Keratinocyte (primary cell): ENCODE measurements at regions not wholly inside any gene's neighbourhood (a gene's known extent, or its start where the extent isn't known, plus 50 kb on each side); places are given as distances from the start of the nearest gene placed in this dataset.

Source experiments
- DNase-seq: peaks from one replicate; pipeline ENCODE4 v3.0.0-alpha.2; 2011; ENCODE audit warnings: low read depth, missing footprints, low spot score
- FAIRE-seq: peaks from 2 replicates; lab custom pipeline; 2011; peaks lifted over from hg19 to GRCh38; lab: Jason Lieb, UNC
- H2AFZ ChIP-seq: 2 replicates; pipeline ENCODE4 v1.6.0; 2012; ENCODE audit warnings: low read length, control low read depth, inconsistent platforms; ENCODE audit not compliant: control insufficient read depth
- H3K27ac ChIP-seq: 2 replicates; pipeline ENCODE4 v1.5.1; 2011; ENCODE audit warnings: low read length; ENCODE audit not compliant: control insufficient read depth, insufficient read depth
- H3K27me3 ChIP-seq: 3 replicates; pipeline ENCODE4 v1.6.0; 2011; ENCODE audit warnings: low read length; ENCODE audit not compliant: control insufficient read depth, insufficient read depth; ENCODE audit errors: extremely low read depth
- H3K36me3 ChIP-seq, 2 experiments: 2 replicates in 1 of 2; 3 replicates in 1 of 2; pipeline ENCODE4 v1.5.1; 2011; ENCODE audit warnings: low read length in 2 of 2, mild to moderate bottlenecking in 1 of 2; ENCODE audit not compliant: control insufficient read depth in 2 of 2, insufficient read depth in 2 of 2; ENCODE audit errors: extremely low read depth in 1 of 2
- H3K4me1 ChIP-seq: 3 replicates; pipeline ENCODE4 v1.5.1; 2011; ENCODE audit warnings: low read length; ENCODE audit not compliant: control insufficient read depth, insufficient read depth; ENCODE audit errors: extremely low read depth
- H3K4me2 ChIP-seq: 3 replicates; pipeline ENCODE4 v1.6.0; 2011; ENCODE audit warnings: low read depth, low read length; ENCODE audit not compliant: control insufficient read depth, insufficient read depth; ENCODE audit errors: extremely low read depth
- H3K4me3 ChIP-seq, 3 experiments: fragments of 200-600 bp in 1 of 3; sonication (generic) in 1 of 3; 2 replicates in 2 of 3; 3 replicates in 1 of 3; pipeline ENCODE4 v1.5.1; 2011 to 2016; ENCODE audit warnings: low read length in 3 of 3, mild to moderate bottlenecking in 3 of 3, control low read depth in 2 of 3, inconsistent platforms in 1 of 3, low read depth in 1 of 3, mixed read lengths in 1 of 3, mixed run types in 1 of 3, moderate library complexity in 1 of 3; ENCODE audit not compliant: control insufficient read depth in 2 of 3, insufficient read depth in 2 of 3; ENCODE audit errors: extremely low read depth in 1 of 3
- H3K79me2 ChIP-seq: 2 replicates; pipeline ENCODE4 v1.6.0; 2012; ENCODE audit warnings: low read length; ENCODE audit not compliant: control insufficient read depth, insufficient read depth
- H3K9ac ChIP-seq: 3 replicates; pipeline ENCODE4 v1.6.0; 2011; ENCODE audit warnings: low read length; ENCODE audit not compliant: control insufficient read depth, insufficient read depth; ENCODE audit errors: extremely low read depth
- H3K9me1 ChIP-seq: 3 replicates; pipeline ENCODE4 v1.6.0; 2011; ENCODE audit warnings: low read length; ENCODE audit not compliant: control insufficient read depth, insufficient read depth; ENCODE audit errors: extremely low read depth
- H3K9me3 ChIP-seq: 2 replicates; pipeline ENCODE4 v1.5.1; 2012; ENCODE audit warnings: low read depth, low read length; ENCODE audit not compliant: control insufficient read depth
- H4K20me1 ChIP-seq: 3 replicates; pipeline ENCODE4 v1.6.0; 2011; ENCODE audit warnings: low read length; ENCODE audit not compliant: control insufficient read depth, insufficient read depth; ENCODE audit errors: extremely low read depth
- EZH2 ChIP-seq: IDR thresholded peaks from one replicate; pipeline ENCODE4 v1.6.1; 2012; ENCODE audit warnings: inconsistent platforms, mild to moderate bottlenecking, low read length, moderate library complexity
- dilution Hi-C: fragments of 300-500 bp; cut with MboI; formaldehyde crosslinking; loops from one replicate; pipeline ENCODE4 v1.7.0; 2020; ENCODE audit warnings: low sequenced_read_pairs; ENCODE audit not compliant: extremely low pct_ligation_motif_present
- TF ChIP-seq, protein P1 (sequence below), 3 experiments: IDR thresholded peaks in 1 of 3; conservative IDR thresholded peaks in 1 of 3; optimal IDR thresholded peaks in 1 of 3; 2 replicates in 2 of 3; 3 replicates in 1 of 3; pipeline versions ENCODE3 to v1.5.1; 2011; ENCODE audit warnings: low read length in 3 of 3, mild to moderate bottlenecking in 3 of 3, moderate library complexity in 2 of 3, control low read depth in 1 of 3, inconsistent platforms in 1 of 3; ENCODE audit not compliant: insufficient read depth in 2 of 3; ENCODE audit errors: extremely low read depth in 1 of 3

DNA sequence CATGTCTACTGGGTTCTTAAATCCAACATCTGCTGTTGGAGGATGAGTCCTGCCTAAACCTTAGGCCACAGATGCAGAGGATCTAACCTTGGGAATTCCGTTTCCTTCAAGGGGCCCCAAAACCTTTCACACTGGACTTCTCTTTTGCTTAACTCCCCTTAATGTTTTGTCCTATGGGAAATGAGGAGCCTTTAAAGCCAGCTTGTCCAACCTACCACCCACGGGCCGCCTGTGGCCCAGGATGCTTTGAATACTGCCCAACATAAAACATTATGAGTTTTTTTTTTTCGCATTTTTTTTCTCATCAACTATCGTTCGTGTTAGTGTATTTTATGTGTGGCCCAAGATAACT, 157.2 kb upstream of the SLC1A4 start:
- peaks cover 24% of the 10 kb centered on the region for H3K4me1 ChIP-seq
- H3K9ac ChIP-seq = no peak overlapping the region

DNA sequence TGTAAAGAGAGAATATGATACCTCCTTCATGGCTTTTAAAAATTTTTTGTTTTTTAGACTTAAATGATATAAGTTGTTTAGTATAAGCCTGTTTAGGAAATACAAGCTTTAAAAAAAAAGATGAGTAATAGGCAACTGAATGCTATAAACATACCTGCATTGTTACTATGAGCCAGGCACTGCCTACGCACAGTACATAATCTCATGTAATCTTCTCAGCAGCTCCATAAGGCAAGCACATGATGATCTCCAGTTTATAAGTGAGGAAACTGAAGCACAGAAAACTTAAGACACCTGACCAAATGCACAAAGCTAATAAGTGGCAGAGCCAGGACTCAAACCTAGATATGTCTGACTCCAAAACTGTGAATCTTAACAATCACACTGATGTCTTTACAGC, 156.3 kb upstream of the SLC1A4 start:
- H4K20me1 ChIP-seq = no peaks in the 10 kb centered on the region
- H3K4me2 ChIP-seq = no peak overlapping the region
- H2AFZ ChIP-seq = no peak overlapping the region
- DNase-seq (no peak), FAIRE-seq (no peak)
- H3K4me1 ChIP-seq = peaks cover 33% of the 10 kb centered on the region
- no peak overlapping the region for H3K9ac ChIP-seq
- H3K4me3 ChIP-seq = no peak overlapping the region
- H3K79me2 ChIP-seq = no peaks in the 10 kb centered on the region
- TF ChIP-seq, protein P1, sequence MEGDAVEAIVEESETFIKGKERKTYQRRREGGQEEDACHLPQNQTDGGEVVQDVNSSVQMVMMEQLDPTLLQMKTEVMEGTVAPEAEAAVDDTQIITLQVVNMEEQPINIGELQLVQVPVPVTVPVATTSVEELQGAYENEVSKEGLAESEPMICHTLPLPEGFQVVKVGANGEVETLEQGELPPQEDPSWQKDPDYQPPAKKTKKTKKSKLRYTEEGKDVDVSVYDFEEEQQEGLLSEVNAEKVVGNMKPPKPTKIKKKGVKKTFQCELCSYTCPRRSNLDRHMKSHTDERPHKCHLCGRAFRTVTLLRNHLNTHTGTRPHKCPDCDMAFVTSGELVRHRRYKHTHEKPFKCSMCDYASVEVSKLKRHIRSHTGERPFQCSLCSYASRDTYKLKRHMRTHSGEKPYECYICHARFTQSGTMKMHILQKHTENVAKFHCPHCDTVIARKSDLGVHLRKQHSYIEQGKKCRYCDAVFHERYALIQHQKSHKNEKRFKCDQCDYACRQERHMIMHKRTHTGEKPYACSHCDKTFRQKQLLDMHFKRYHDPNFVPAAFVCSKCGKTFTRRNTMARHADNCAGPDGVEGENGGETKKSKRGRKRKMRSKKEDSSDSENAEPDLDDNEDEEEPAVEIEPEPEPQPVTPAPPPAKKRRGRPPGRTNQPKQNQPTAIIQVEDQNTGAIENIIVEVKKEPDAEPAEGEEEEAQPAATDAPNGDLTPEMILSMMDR (optimal IDR thresholded peaks at IDR 0.05 in 1 of 3, IDR thresholded peaks at IDR 0.05 in 1 of 3, conservative IDR thresholded peaks at IDR 0.05 in 1 of 3; ENCODE audit: extremely low read depth in 1 of 3, insufficient read depth in 2 of 3, low read length in 3 of 3) = no peak
- TF ChIP-seq EZH2 = no peak
- dilution Hi-C loops = no loop called here
- H3K9me1 ChIP-seq = no peaks in the 10 kb centered on the region
- no peaks in the 10 kb centered on the region for H3K27me3 ChIP-seq
- no peaks in the 10 kb centered on the region for H3K36me3 ChIP-seq
- no peaks in the 10 kb centered on the region for H3K9me3 ChIP-seq
- H3K27ac ChIP-seq = no peak overlapping the region

More for the DNA sequence above, 157.2 kb upstream of the SLC1A4 start:
- Histone ChIP-seq H4K20me1 (no peaks in the 10 kb centered on the region), H3K27ac (peak overlapping the region; percentile 88), H3K4me3 (no peak overlapping the region), H3K4me2 (no peak overlapping the region), H3K9me3 (no peaks in the 10 kb centered on the region), H2AFZ (no peak overlapping the region), H3K27me3 (no peaks in the 10 kb centered on the region), H3K36me3 (no peaks in the 10 kb centered on the region), H3K79me2 (no peaks in the 10 kb centered on the region), H3K9me1 (no peaks in the 10 kb centered on the region)
- dilution Hi-C loops = no loop called here
- no peak for FAIRE-seq
- no peak for DNase-seq
- TF ChIP-seq, protein P1 (optimal IDR thresholded peaks at IDR 0.05 in 1 of 3, IDR thresholded peaks at IDR 0.05 in 1 of 3, conservative IDR thresholded peaks at IDR 0.05 in 1 of 3; ENCODE audit: extremely low read depth in 1 of 3, insufficient read depth in 2 of 3, low read length in 3 of 3) = no peak
- TF ChIP-seq EZH2 = no peak
